ENCODE measurements at regions not wholly inside any gene's neighbourhood (a gene's known extent, or its start where the extent isn't known, plus 50 kb on each side); places are given as distances from the start of the nearest gene placed in this dataset.

DNA sequence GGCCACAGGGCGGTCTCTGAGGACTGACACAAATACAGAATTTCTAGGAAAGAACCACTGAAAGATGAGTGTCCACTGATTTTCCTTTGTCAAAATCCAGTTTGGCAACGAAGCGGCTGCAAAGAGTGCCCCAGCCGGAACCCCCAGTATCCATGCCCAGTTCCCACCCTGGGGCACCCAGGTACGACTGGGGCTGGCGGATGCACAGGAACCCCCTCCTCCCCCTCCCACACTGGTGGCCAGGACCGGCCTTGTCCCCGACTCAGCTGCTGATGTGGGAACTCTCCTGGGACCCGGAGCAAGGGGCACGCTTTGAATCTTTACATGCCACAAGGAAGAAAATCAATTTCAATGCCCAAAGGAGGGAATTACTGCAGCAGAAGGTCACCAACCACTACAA is 220.8 kb upstream of the ZNF507 start:
- POLR2A ChIA-PET: no interaction called here
- no peak for DNase-seq (ENCODE audit: low read depth)
- Histone ChIP-seq H3K4me3 (ENCODE audit: low read depth, low read length) (no peak overlapping the region), H3K27me3 (ENCODE audit: control insufficient read depth, insufficient read depth, low read length) (no peaks in the 10 kb centered on the region), H3K36me3 (ENCODE audit: control insufficient read depth, insufficient read depth, low read length) (no peaks in the 10 kb centered on the region)
- CTCF ChIA-PET: no interaction called here
- TF ChIP-seq, protein P1, sequence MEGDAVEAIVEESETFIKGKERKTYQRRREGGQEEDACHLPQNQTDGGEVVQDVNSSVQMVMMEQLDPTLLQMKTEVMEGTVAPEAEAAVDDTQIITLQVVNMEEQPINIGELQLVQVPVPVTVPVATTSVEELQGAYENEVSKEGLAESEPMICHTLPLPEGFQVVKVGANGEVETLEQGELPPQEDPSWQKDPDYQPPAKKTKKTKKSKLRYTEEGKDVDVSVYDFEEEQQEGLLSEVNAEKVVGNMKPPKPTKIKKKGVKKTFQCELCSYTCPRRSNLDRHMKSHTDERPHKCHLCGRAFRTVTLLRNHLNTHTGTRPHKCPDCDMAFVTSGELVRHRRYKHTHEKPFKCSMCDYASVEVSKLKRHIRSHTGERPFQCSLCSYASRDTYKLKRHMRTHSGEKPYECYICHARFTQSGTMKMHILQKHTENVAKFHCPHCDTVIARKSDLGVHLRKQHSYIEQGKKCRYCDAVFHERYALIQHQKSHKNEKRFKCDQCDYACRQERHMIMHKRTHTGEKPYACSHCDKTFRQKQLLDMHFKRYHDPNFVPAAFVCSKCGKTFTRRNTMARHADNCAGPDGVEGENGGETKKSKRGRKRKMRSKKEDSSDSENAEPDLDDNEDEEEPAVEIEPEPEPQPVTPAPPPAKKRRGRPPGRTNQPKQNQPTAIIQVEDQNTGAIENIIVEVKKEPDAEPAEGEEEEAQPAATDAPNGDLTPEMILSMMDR (IDR thresholded peaks at IDR 0.05; ENCODE audit: insufficient read depth, low read depth, low read length): no peak

DNA sequence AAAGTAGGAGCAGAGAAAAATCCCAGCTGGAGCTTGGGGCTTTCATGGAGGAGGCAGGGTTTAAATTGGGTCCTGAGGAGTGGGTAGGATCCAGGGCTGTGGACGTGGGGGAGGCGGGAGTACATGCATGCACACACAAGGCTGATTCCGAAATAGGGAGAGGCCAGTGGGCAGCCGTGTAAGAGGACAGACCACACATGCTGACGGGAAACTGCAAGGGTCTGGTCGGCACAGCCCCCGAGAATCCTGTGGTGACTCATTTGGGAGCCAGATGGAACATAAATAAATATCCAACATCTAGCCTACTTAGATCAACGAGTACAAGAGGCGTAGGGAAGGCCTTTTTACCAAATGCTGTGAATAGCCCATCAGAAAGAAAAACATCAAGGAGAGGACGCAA is 216.3 kb upstream of the ZNF507 start:
- ChIA-PET CTCF (no interaction called here), POLR2A (no interaction called here)
- Histone ChIP-seq H3K27me3 (ENCODE audit: control insufficient read depth, insufficient read depth, low read length) (no peaks in the 10 kb centered on the region), H3K4me3 (ENCODE audit: low read depth, low read length) (no peak overlapping the region), H3K36me3 (ENCODE audit: control insufficient read depth, insufficient read depth, low read length) (no peaks in the 10 kb centered on the region)
- TF ChIP-seq, protein P1 (IDR thresholded peaks at IDR 0.05; ENCODE audit: insufficient read depth, low read depth, low read length): no peak
- no peak for DNase-seq (ENCODE audit: low read depth)

DNA sequence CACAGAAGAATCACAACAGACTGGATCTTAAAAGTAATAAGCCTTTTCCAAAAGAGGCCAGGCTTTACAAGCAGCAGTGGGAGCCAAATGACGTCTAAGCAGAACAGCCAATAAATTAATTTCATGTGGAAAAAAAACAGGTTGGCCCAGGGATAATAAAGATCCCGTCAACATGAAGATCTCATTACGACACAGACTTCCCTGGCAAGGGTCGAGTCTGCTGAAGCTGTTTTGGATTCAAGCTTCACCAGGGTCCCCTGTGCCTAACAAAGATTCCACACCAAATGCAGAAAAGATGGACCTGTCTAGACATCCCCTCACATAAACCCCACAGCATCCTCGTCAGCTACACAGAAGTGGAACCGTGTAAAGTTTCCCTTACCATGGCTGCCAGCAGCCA is 215.1 kb upstream of the ZNF507 start:
- TF ChIP-seq, protein P1 (IDR thresholded peaks at IDR 0.05; ENCODE audit: insufficient read depth, low read depth, low read length): no peak
- DNase-seq (ENCODE audit: low read depth): no peak
- no peak overlapping the region for H3K4me3 ChIP-seq (ENCODE audit: low read depth, low read length)
- no peaks in the 10 kb centered on the region for H3K36me3 ChIP-seq (ENCODE audit: control insufficient read depth, insufficient read depth, low read length)
- ChIA-PET POLR2A (no interaction called here), CTCF (no interaction called here)
- H3K27me3 ChIP-seq (ENCODE audit: control insufficient read depth, insufficient read depth, low read length): no peaks in the 10 kb centered on the region

DNA sequence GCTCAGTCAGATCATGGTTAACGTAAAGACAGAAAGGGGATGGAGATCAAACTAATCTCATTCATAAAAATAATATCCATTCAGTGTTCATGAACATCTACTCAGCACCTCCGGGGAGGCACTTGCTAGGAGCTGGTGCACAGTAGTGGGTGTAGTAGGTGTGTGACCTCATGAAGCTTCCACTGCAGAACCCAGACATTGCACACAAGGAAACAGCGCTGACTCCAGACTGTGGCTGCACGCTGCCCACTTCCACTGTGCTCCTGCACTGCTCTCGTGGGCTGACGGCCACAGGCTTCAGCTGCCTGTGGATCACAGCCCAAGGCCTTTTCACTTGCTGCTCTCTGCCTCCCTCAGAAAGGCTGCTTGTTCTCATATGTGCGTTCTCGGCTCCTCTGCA is 214.4 kb upstream of the ZNF507 start:
- DNase-seq (ENCODE audit: low read depth): no peak
- H3K36me3 ChIP-seq (ENCODE audit: control insufficient read depth, insufficient read depth, low read length): no peaks in the 10 kb centered on the region
- TF ChIP-seq, protein P1 (IDR thresholded peaks at IDR 0.05; ENCODE audit: insufficient read depth, low read depth, low read length): no peak
- H3K27me3 ChIP-seq (ENCODE audit: control insufficient read depth, insufficient read depth, low read length): no peaks in the 10 kb centered on the region
- POLR2A ChIA-PET: no interaction called here
- H3K4me3 ChIP-seq (ENCODE audit: low read depth, low read length): no peak overlapping the region
- CTCF ChIA-PET: no interaction called here

DNA sequence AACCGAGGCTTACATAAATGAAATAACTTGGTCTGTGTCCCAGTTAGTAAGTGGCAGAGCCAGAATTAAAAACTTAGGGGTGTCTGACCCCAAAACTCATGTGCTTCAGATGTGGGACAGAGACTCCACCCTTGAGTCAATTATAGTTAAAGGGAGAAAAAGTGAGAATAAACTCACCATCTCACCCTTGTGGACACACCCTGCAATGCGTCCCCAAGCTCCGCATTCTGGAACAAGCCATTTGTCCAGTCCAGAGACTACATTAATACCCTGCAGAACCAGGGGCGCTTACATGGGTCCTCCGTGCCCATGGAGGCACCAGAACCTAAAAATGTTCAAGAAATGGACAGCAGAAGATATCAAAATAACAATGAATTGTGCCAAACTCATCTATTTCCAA is 207.0 kb upstream of the ZNF507 start:
- CTCF ChIA-PET: no interaction called here
- Histone ChIP-seq H3K36me3 (ENCODE audit: control insufficient read depth, insufficient read depth, low read length) (no peaks in the 10 kb centered on the region), H3K27me3 (ENCODE audit: control insufficient read depth, insufficient read depth, low read length) (no peaks in the 10 kb centered on the region), H3K4me3 (ENCODE audit: low read depth, low read length) (no peak overlapping the region)
- TF ChIP-seq, protein P1 (IDR thresholded peaks at IDR 0.05; ENCODE audit: insufficient read depth, low read depth, low read length): no peak
- DNase-seq (ENCODE audit: low read depth): no peak
- POLR2A ChIA-PET: no interaction called here

All from BJ (cell line).